Spleen (tissue), 11 donors: ENCODE measurements at regions not wholly inside any gene's neighbourhood (a gene's known extent, or its start where the extent isn't known, plus 50 kb on each side); places are given as distances from the start of the nearest gene placed in this dataset.

Source experiments
- DNase-seq: peaks from one replicate; pipeline ENCODE4 v3.0.0-alpha.2; 2020
- H3K27ac ChIP-seq, 8 donors: fragments of 200-600 bp; sonication (generic) in 7 of 8; 1 replicate in 4 of 8; 2 replicates in 4 of 8; pipeline versions ENCODE4 v1.5.0 to v1.8.0; 2016 to 2021; ENCODE audit warnings: inconsistent platforms in 4 of 8, mild to moderate bottlenecking in 4 of 8, moderate library complexity in 1 of 8
- H3K27me3 ChIP-seq, 7 donors: fragments of 200-600 bp; sonication (generic) in 6 of 7; replicated peaks in 1 of 7; 1 replicate in 4 of 7; 2 replicates in 3 of 7; pipeline versions ENCODE4 v1.5.0 to v1.8.0; 2016 to 2021; ENCODE audit warnings: inconsistent platforms in 3 of 7, mild to moderate bottlenecking in 1 of 7
- H3K36me3 ChIP-seq, 6 donors: fragments of 200-600 bp; sonication (generic) in 5 of 6; 1 replicate in 4 of 6; 2 replicates in 2 of 6; pipeline versions ENCODE4 v1.5.0 to v1.8.0; 2016 to 2021; ENCODE audit warnings: inconsistent platforms in 2 of 6
- H3K4me1 ChIP-seq, 6 donors: fragments of 200-600 bp; sonication (generic) in 5 of 6; 1 replicate in 3 of 6; 2 replicates in 3 of 6; pipeline versions ENCODE4 v1.5.0 to v1.8.0; 2016 to 2021; ENCODE audit warnings: inconsistent platforms in 3 of 6
- H3K4me3 ChIP-seq, 8 donors: fragments of 200-600 bp; sonication (generic) in 7 of 8; 1 replicate in 4 of 8; 2 replicates in 4 of 8; pipeline versions ENCODE4 v1.5.0 to v1.8.0; 2016 to 2021; ENCODE audit warnings: inconsistent platforms in 4 of 8, mild to moderate bottlenecking in 4 of 8, moderate library complexity in 2 of 8
- H3K9me3 ChIP-seq, 8 donors: fragments of 200-600 bp; sonication (generic) in 7 of 8; 1 replicate in 4 of 8; 2 replicates in 4 of 8; pipeline versions ENCODE4 v1.5.0 to v1.8.0; 2016 to 2021; ENCODE audit warnings: inconsistent platforms in 4 of 8
- POLR2A ChIP-seq, 3 donors: fragments of 450-650 bp; IDR thresholded peaks; one replicate each; pipeline ENCODE4 v1.5.1; 2017; ENCODE audit warnings: antibody characterized with exemption in 3 of 3, mild to moderate bottlenecking in 1 of 3
- POLR2AphosphoS5 ChIP-seq, 3 donors: sonication (generic); formaldehyde crosslinking; IDR thresholded peaks; one replicate each; pipeline ENCODE4 v1.5.1; 2017; ENCODE audit warnings: antibody characterized with exemption in 3 of 3
- WGBS, 5 donors: extraction: QIAGEN DNeasy Blood & Tissue Kit in 3 of 5; methylation state at CpG; one replicate each; pipeline versions ENCODE4 v1.1.5 to v1.1.7; 2013 to 2018; 5-methylcytosine and 5-hydroxymethylcytosine counted together
- intact Hi-C: fragments of 100-400 bp; cut with DNase I; formaldehyde crosslinking; loops from one replicate; pipeline ENCODE4 v1.15.0; 2023; ENCODE audit warnings: low total_unique reads
- TF ChIP-seq, protein P1 (sequence below), 11 experiments: fragments of 200-600 bp in 7 of 11; fragments of 450-650 bp in 4 of 11; sonication (generic) in 4 of 11; IDR thresholded peaks in 8 of 11; conservative IDR thresholded peaks in 3 of 11; 1 replicate in 7 of 11; 2 replicates in 4 of 11; pipeline versions ENCODE4 v1.4.0 to v1.8.0; 2016 to 2021; ENCODE audit warnings: antibody characterized with exemption in 11 of 11, inconsistent platforms in 4 of 11, mild to moderate bottlenecking in 1 of 11
- donor health status: healthy with polysubstance abuse.
- donor health status: DM: no; HTN: no; CAD: no; lungs with moderate emphysema.
- donor health status: DM: no; HTN: no; CAD: no.
- donor health status: Bipolar disorder and iron deficiency.
- donor health status: healthy.
- donor health status: DM: no; HTN: no; CAD: no.
- donor health status: DM: yes; HTN: yes; CAD: no.

DNA sequence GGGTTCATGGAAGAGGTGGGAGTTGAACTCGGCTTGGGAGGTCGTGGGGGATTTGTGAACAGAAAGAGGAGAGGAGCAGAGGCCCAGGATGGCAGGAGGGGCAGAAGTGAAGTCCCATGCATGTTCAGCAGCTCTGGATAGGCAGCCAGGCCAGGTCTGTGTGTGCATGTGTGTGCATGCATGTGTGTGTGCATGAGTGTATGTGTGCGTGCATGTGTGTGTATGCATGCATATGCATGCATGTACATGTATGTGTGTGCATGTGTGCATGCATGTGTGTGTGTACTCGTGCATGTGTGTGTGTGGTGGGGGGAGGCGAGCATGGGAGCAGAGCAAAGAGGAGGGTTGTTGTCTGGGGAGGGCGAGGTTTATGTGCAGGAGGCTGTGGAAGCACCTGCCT, 178.4 kb downstream of the RPLP1 start:
- TF ChIP-seq POLR2A (IDR thresholded peaks at IDR 0.05), result no peak
- TF ChIP-seq, protein P1, sequence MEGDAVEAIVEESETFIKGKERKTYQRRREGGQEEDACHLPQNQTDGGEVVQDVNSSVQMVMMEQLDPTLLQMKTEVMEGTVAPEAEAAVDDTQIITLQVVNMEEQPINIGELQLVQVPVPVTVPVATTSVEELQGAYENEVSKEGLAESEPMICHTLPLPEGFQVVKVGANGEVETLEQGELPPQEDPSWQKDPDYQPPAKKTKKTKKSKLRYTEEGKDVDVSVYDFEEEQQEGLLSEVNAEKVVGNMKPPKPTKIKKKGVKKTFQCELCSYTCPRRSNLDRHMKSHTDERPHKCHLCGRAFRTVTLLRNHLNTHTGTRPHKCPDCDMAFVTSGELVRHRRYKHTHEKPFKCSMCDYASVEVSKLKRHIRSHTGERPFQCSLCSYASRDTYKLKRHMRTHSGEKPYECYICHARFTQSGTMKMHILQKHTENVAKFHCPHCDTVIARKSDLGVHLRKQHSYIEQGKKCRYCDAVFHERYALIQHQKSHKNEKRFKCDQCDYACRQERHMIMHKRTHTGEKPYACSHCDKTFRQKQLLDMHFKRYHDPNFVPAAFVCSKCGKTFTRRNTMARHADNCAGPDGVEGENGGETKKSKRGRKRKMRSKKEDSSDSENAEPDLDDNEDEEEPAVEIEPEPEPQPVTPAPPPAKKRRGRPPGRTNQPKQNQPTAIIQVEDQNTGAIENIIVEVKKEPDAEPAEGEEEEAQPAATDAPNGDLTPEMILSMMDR (IDR thresholded peaks at IDR 0.05 in 8 of 11, conservative IDR thresholded peaks at IDR 0.05 in 3 of 11), result no peak
- TF ChIP-seq POLR2AphosphoS5 (IDR thresholded peaks at IDR 0.05), result no peak
- Histone ChIP-seq H3K9me3 (no peaks in the 10 kb centered on the region), H3K36me3 (no peaks in the 10 kb centered on the region), H3K27me3 (peaks cover 0 to 57% (median 0%) of the 10 kb centered on the region in 7 donors), H3K4me3 (no peak overlapping the region), H3K27ac (no peak overlapping the region), H3K4me1 (peaks cover 0 to 8% (median 0%) of the 10 kb centered on the region in 6 donors)
- DNase-seq, result no peak
- intact Hi-C loops, result no loop called here
- WGBS, 5 donors, result 81 to 87% (median 85%) methylated on average over 6 of the region's 6 CpGs

DNA sequence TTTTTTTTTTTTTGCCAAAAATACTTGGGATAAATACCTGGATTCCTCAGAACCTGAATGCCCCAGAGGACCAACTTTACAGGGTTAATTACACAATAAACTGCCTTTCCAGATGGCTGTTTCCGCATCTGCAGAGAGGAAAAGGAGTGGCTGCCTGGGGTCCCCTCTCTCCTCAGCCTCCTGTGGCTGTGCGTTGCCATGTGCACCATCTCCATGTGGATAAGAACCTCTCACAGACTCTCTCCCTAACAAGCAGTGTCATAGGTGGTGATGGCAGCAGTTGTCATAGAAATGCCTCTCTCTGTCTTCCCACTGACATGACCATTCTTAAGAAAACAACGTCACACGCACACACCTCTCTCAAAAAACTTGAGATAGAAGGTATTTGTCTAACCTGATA, 179.4 kb downstream of the RPLP1 start:
- 53 to 65% (median 58%) methylated on average over 4 of the region's 4 CpGs for WGBS, 5 donors
- H3K27me3 ChIP-seq, result peaks cover 0 to 51% (median 0%) of the 10 kb centered on the region in 7 donors
- no peaks in the 10 kb centered on the region for H3K36me3 ChIP-seq
- TF ChIP-seq, protein P1 (IDR thresholded peaks at IDR 0.05 in 8 of 11, conservative IDR thresholded peaks at IDR 0.05 in 3 of 11), result no peak
- no peak for TF ChIP-seq POLR2AphosphoS5 (IDR thresholded peaks at IDR 0.05)
- no peak for TF ChIP-seq POLR2A (IDR thresholded peaks at IDR 0.05)
- no peaks in the 10 kb centered on the region for H3K4me1 ChIP-seq
- H3K27ac ChIP-seq, result no peak overlapping the region
- intact Hi-C loops, result no loop called here
- DNase-seq, result no peak
- no peaks in the 10 kb centered on the region for H3K9me3 ChIP-seq
- no peak overlapping the region for H3K4me3 ChIP-seq

DNA sequence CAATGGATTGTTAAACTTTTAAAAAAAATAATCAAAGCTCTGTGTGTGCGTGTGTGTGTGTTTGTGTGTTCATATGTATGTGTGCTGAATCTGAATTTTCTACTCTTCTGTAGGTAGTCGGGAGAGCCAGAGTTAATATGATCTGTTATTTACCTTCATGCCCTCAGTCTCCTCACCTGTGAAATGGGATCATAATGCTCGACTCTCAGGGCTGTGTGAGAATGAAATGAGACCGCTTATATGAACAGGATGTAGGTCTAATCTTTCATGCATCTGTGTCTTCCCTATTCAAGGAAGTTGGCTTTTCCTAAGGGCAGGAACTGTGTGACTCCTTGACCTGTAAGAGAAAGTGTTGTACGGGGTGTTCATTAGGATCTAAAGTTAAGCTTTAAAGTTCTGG, 182.2 kb downstream of the RPLP1 start:
- Histone ChIP-seq H3K27me3 (peaks cover 0 to 36% (median 0%) of the 10 kb centered on the region in 7 donors), H3K4me3 (no peak overlapping the region), H3K4me1 (no peaks in the 10 kb centered on the region), H3K9me3 (peaks cover 0 to 8% (median under 1%) of the 10 kb centered on the region in 8 donors), H3K36me3 (no peaks in the 10 kb centered on the region), H3K27ac (no peak overlapping the region)
- TF ChIP-seq POLR2A (IDR thresholded peaks at IDR 0.05), result no peak
- TF ChIP-seq POLR2AphosphoS5 (IDR thresholded peaks at IDR 0.05), result no peak
- TF ChIP-seq, protein P1 (IDR thresholded peaks at IDR 0.05 in 8 of 11, conservative IDR thresholded peaks at IDR 0.05 in 3 of 11), result no peak
- no peak for DNase-seq
- intact Hi-C loops, result no loop called here
- WGBS, 5 donors, result 66 to 83% (median 80%) methylated on average over 5 of the region's 5 CpGs

DNA sequence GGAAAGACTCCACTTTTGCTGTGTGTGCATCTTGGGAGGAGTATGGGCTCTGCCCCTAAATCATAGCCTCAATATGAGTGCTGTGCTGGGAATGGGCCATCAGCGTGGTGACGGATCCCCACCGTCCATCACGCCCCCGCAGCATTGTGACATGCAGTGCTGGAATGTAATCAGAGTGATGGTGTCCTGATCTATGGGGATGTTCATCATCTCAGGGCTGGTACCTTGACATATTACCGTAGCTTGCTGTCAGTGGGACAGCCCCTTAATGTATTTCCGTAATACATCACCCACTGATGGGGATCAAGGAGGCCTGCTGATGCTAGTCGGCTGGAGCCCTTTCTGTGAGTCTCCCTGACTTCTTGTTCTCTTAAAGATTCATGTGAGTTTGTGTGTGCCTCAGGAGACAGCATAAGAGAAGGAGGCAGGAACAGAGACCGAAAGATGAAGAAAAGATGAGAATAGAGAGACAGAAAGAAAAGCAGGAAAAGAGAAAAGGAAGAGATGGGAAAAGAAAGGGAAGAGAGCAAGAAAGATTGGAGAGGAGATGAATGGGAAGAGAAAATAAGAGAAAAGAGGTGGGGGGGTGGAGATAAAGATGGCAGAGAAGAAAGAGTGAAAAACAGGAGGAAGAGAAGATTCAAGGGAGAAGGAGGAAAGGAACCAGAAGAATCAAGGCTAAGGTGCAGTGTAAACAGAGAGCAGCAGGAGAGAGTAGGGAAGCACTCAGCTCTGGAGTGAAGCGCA, 183.7 kb downstream of the RPLP1 start:
- Histone ChIP-seq H3K27ac (no peak overlapping the region), H3K27me3 (peaks cover 0 to 28% (median 0%) of the 10 kb centered on the region in 7 donors), H3K9me3 (peaks cover 0 to 21% (median 15%) of the 10 kb centered on the region in 8 donors), H3K4me1 (no peaks in the 10 kb centered on the region), H3K4me3 (no peak overlapping the region), H3K36me3 (no peaks in the 10 kb centered on the region)
- intact Hi-C loops, result no loop called here
- TF ChIP-seq POLR2A (IDR thresholded peaks at IDR 0.05) (no peak), POLR2AphosphoS5 (IDR thresholded peaks at IDR 0.05) (no peak)
- TF ChIP-seq, protein P1 (IDR thresholded peaks at IDR 0.05 in 8 of 11, conservative IDR thresholded peaks at IDR 0.05 in 3 of 11), result no peak
- DNase-seq, result no peak
- 80 to 90% (median 85%) methylated on average over 10 of the region's 10 CpGs for WGBS, 5 donors
